SK-N-MC (cell line): ENCODE measurements at regions not wholly inside any gene's neighbourhood (a gene's known extent, or its start where the extent isn't known, plus 50 kb on each side); places are given as distances from the start of the nearest gene placed in this dataset.

Experiments
- EZH2 ChIP-seq: fragments of 200-600 bp; sonication (generic); IDR thresholded peaks from one replicate; pipeline ENCODE4 v1.6.1; 2017; ENCODE audit warnings: antibody characterized with exemption
- FOXP2 ChIP-seq: optimal IDR thresholded peaks from 2 replicates; pipeline ENCODE3; 2011; ENCODE audit warnings: mild to moderate bottlenecking, moderate library complexity; ENCODE audit not compliant: insufficient read depth; ENCODE audit errors: extremely low read length, control extremely low read depth
- POLR2AphosphoS5 ChIP-seq: IDR thresholded peaks from 2 replicates; pipeline ENCODE4 v1.6.1; 2012; ENCODE audit warnings: mild to moderate bottlenecking, low read depth, low read length, borderline replicate concordance

- TF ChIP-seq FOXP2 (no peak), EZH2 (peak; percentile 46), POLR2AphosphoS5 (no peak)
Measured at GRCh38 chr7:21253740-21254687, 173.9 kb upstream of the SP4 start.
